Neural crest cell (in vitro differentiated cells): ENCODE measurements at regions not wholly inside any gene's neighbourhood (a gene's known extent, or its start where the extent isn't known, plus 50 kb on each side); places are given as distances from the start of the nearest gene placed in this dataset.

Experiments
- DNase-seq: peaks from one replicate; pipeline ENCODE4 v3.0.0; 2021; ENCODE audit warnings: low read depth, mixed read lengths, low spot score
- H3K27ac Mint-ChIP-seq: one replicate; pipeline ENCODE4 v1.8.0; 2021; ENCODE audit warnings: mild to moderate bottlenecking, mixed read lengths; ENCODE audit not compliant: unreplicated experiment
- H3K27me3 Mint-ChIP-seq: 2 replicates; pipeline ENCODE4 v1.8.0; 2021; ENCODE audit warnings: low read depth, mild to moderate bottlenecking, mixed read lengths
- H3K36me3 Mint-ChIP-seq: 2 replicates; pipeline ENCODE4 v1.8.0; 2021; ENCODE audit warnings: low read depth, mild to moderate bottlenecking, mixed read lengths
- H3K4me1 Mint-ChIP-seq: 2 replicates; pipeline ENCODE4 v1.8.0; 2021; ENCODE audit warnings: mixed read lengths
- H3K4me3 Mint-ChIP-seq: one replicate; pipeline ENCODE4 v1.8.0; 2021; ENCODE audit warnings: mild to moderate bottlenecking, mixed read lengths
- H3K9me3 Mint-ChIP-seq: 2 replicates; pipeline ENCODE4 v1.8.0; 2021; ENCODE audit warnings: mixed read lengths
- CTCF ChIP-seq: fragments of 200-600 bp; sonication (generic); conservative IDR thresholded peaks from 2 replicates; pipeline ENCODE4 v1.5.0; 2021; ENCODE audit warnings: antibody characterized with exemption, mild to moderate bottlenecking

GRCh38 chr7:19491371-19491770 is 217.5 kb downstream of the POLR1F start:
- H3K36me3 Mint-ChIP-seq = no peaks in the 10 kb centered on the region
- no peak for TF ChIP-seq CTCF
- peaks cover 3% of the 10 kb centered on the region for H3K4me1 Mint-ChIP-seq
- DNase-seq = no peak
- H3K27me3 Mint-ChIP-seq = no peaks in the 10 kb centered on the region
- H3K4me3 Mint-ChIP-seq = no peak overlapping the region
- H3K27ac Mint-ChIP-seq = no peak overlapping the region
- peaks cover 5% of the 10 kb centered on the region for H3K9me3 Mint-ChIP-seq

- no peak for TF ChIP-seq CTCF
- no peaks in the 10 kb centered on the region for H3K27me3 Mint-ChIP-seq
- H3K27ac Mint-ChIP-seq = no peak overlapping the region
- DNase-seq = no peak
- no peak overlapping the region for H3K4me3 Mint-ChIP-seq
- H3K9me3 Mint-ChIP-seq = peaks cover 5% of the 10 kb centered on the region
- peaks cover 8% of the 10 kb centered on the region for H3K4me1 Mint-ChIP-seq
- H3K36me3 Mint-ChIP-seq = no peaks in the 10 kb centered on the region
Observed at GRCh38 chr7:19489162-19489820, 219.5 kb downstream of the POLR1F start.

- no peaks in the 10 kb centered on the region for H3K36me3 Mint-ChIP-seq
- peaks cover 8% of the 10 kb centered on the region for H3K4me1 Mint-ChIP-seq
- H3K4me3 Mint-ChIP-seq = no peak overlapping the region
- peaks cover 2% of the 10 kb centered on the region for H3K9me3 Mint-ChIP-seq
- DNase-seq = no peak
- no peak for TF ChIP-seq CTCF
- H3K27ac Mint-ChIP-seq = no peak overlapping the region
- no peaks in the 10 kb centered on the region for H3K27me3 Mint-ChIP-seq
Observed at GRCh38 chr7:19488056-19488455, 220.8 kb downstream of the POLR1F start.

GRCh38 chr7:19482628-19483027 is 226.2 kb downstream of the POLR1F start:
- no peak overlapping the region for H3K4me3 Mint-ChIP-seq
- no peaks in the 10 kb centered on the region for H3K27me3 Mint-ChIP-seq
- peaks cover 8% of the 10 kb centered on the region for H3K9me3 Mint-ChIP-seq
- no peak for TF ChIP-seq CTCF
- H3K4me1 Mint-ChIP-seq = peaks cover 4% of the 10 kb centered on the region
- no peak for DNase-seq
- no peaks in the 10 kb centered on the region for H3K36me3 Mint-ChIP-seq
- H3K27ac Mint-ChIP-seq = no peak overlapping the region

- H3K27ac Mint-ChIP-seq = no peak overlapping the region
- DNase-seq = no peak
- no peaks in the 10 kb centered on the region for H3K27me3 Mint-ChIP-seq
- H3K36me3 Mint-ChIP-seq = no peaks in the 10 kb centered on the region
- TF ChIP-seq CTCF = no peak
- no peak overlapping the region for H3K4me3 Mint-ChIP-seq
- peaks cover 4% of the 10 kb centered on the region for H3K4me1 Mint-ChIP-seq
- H3K9me3 Mint-ChIP-seq = peaks cover 6% of the 10 kb centered on the region
Observed at GRCh38 chr7:19480383-19480782, 228.5 kb downstream of the POLR1F start.
